HepG2 (cell line): ENCODE measurements at regions not wholly inside any gene's neighbourhood (a gene's known extent, or its start where the extent isn't known, plus 50 kb on each side); places are given as distances from the start of the nearest gene placed in this dataset.

Source experiments
- ETV6 ChIP-seq: sonication (generic); formaldehyde crosslinking; conservative IDR thresholded peaks from 2 replicates; pipeline ENCODE4 v1.4.0; 2020; ENCODE audit warnings: missing genetic modification reagents
- KLF9 ChIP-seq: IDR thresholded peaks from 2 replicates; pipeline ENCODE4 v1.6.1; 2016; ENCODE audit warnings: low read depth
- SYNCRIP ChIP-seq: fragments of 200-400 bp; formaldehyde crosslinking; IDR thresholded peaks from 2 replicates; pipeline ENCODE4 v1.6.1; 2018; ENCODE audit warnings: mild to moderate bottlenecking, low read depth, low read length; ENCODE audit not compliant: insufficient read depth
- TCF12 ChIP-seq, 2 experiments: fragments of 450-650 bp in 1 of 2; sonication (generic) in 1 of 2; formaldehyde crosslinking in 1 of 2; IDR thresholded peaks; 2 replicates each; pipeline versions ENCODE4 v1.6.1 to v1.8.0; 2017 to 2022; ENCODE audit warnings: antibody characterized with exemption in 1 of 2, mild to moderate bottlenecking in 1 of 2, missing genetic modification reagents in 1 of 2, moderate library complexity in 1 of 2
- ZBTB3 ChIP-seq: sonication (generic); formaldehyde crosslinking; IDR thresholded peaks from 2 replicates; pipeline ENCODE4 v1.4.0; 2020; ENCODE audit warnings: low read depth, mild to moderate bottlenecking, moderate library complexity, missing genetic modification reagents, borderline replicate concordance
- ZNF550 ChIP-seq: sonication (generic); formaldehyde crosslinking; IDR thresholded peaks from 2 replicates; pipeline ENCODE4 v1.4.0; 2020; ENCODE audit warnings: mild to moderate bottlenecking, missing genetic modification reagents, borderline replicate concordance
- ZNF768 ChIP-seq: sonication (generic); formaldehyde crosslinking; IDR thresholded peaks from 2 replicates; pipeline ENCODE4 v1.4.0; 2020; ENCODE audit warnings: missing genetic modification reagents
- TF ChIP-seq, protein P1 (sequence below): sonication (generic); formaldehyde crosslinking; IDR thresholded peaks from 2 replicates; pipeline ENCODE4 v1.5.1; 2020; ENCODE audit warnings: missing genetic modification reagents, mild to moderate bottlenecking, borderline replicate concordance
- TF ChIP-seq, protein P2 (sequence below): IDR thresholded peaks from 2 replicates; pipeline ENCODE4 v1.6.1; 2012; ENCODE audit warnings: low read length, improper control_type of control experiment

DNA sequence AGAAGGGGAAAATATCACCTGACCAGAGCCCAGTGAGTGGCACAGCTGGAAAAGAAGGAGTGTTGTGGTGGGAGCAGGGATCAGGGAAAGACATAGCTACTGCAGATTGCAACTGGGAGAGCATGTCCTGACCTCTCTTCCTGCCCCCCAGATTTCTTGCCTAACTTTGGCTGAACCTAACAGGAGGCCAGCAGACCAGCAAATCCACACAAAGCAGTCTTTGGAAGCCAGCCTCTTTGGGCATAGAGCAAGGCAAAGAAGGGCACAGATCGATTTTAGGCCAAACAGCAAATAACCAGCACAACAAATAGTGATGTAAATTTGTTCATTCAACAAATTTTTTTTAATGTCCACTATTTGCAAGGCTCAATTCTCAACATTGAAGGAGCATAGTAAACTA is 433.2 kb upstream of the GHITM start (continued):
- TF ChIP-seq ZBTB3 (CRISPR knock-in tag) = no peak
- no peak for TF ChIP-seq SYNCRIP
- no peak for TF ChIP-seq ZNF768 (CRISPR knock-in tag)
- TF ChIP-seq, protein P1, sequence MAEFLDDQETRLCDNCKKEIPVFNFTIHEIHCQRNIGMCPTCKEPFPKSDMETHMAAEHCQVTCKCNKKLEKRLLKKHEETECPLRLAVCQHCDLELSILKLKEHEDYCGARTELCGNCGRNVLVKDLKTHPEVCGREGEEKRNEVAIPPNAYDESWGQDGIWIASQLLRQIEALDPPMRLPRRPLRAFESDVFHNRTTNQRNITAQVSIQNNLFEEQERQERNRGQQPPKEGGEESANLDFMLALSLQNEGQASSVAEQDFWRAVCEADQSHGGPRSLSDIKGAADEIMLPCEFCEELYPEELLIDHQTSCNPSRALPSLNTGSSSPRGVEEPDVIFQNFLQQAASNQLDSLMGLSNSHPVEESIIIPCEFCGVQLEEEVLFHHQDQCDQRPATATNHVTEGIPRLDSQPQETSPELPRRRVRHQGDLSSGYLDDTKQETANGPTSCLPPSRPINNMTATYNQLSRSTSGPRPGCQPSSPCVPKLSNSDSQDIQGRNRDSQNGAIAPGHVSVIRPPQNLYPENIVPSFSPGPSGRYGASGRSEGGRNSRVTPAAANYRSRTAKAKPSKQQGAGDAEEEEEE (CRISPR knock-in tag) = no peak
- TF ChIP-seq, protein P2, sequence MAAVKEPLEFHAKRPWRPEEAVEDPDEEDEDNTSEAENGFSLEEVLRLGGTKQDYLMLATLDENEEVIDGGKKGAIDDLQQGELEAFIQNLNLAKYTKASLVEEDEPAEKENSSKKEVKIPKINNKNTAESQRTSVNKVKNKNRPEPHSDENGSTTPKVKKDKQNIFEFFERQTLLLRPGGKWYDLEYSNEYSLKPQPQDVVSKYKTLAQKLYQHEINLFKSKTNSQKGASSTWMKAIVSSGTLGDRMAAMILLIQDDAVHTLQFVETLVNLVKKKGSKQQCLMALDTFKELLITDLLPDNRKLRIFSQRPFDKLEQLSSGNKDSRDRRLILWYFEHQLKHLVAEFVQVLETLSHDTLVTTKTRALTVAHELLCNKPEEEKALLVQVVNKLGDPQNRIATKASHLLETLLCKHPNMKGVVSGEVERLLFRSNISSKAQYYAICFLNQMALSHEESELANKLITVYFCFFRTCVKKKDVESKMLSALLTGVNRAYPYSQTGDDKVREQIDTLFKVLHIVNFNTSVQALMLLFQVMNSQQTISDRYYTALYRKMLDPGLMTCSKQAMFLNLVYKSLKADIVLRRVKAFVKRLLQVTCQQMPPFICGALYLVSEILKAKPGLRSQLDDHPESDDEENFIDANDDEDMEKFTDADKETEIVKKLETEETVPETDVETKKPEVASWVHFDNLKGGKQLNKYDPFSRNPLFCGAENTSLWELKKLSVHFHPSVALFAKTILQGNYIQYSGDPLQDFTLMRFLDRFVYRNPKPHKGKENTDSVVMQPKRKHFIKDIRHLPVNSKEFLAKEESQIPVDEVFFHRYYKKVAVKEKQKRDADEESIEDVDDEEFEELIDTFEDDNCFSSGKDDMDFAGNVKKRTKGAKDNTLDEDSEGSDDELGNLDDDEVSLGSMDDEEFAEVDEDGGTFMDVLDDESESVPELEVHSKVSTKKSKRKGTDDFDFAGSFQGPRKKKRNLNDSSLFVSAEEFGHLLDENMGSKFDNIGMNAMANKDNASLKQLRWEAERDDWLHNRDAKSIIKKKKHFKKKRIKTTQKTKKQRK = no peak
- TF ChIP-seq KLF9 = no peak
- TF ChIP-seq ZNF550 (CRISPR knock-in tag) = no peak
- no peak for TF ChIP-seq TCF12 (IDR thresholded peaks at IDR 0.05)
- no peak for TF ChIP-seq TCF12 (CRISPR knock-in tag; IDR thresholded peaks at IDR 0.05)
- no peak for TF ChIP-seq ETV6 (CRISPR knock-in tag)
